Activated CD8-positive, alpha-beta memory T cell treated with anti-CD3 and anti-CD28 coated beads for 24 hours (primary cell): ENCODE measurements at regions not wholly inside any gene's neighbourhood (a gene's known extent, or its start where the extent isn't known, plus 50 kb on each side); places are given as distances from the start of the nearest gene placed in this dataset.
"Not testable (repeated sequence)": the region's sequence is repeated elsewhere in the genome, so short reads cannot be mapped to it uniquely, and the experiment has no call there.

ENCODE experiments used
- DNase-seq: peaks from one replicate; pipeline ENCODE4 v3.0.0-alpha.2; 2020

DNA sequence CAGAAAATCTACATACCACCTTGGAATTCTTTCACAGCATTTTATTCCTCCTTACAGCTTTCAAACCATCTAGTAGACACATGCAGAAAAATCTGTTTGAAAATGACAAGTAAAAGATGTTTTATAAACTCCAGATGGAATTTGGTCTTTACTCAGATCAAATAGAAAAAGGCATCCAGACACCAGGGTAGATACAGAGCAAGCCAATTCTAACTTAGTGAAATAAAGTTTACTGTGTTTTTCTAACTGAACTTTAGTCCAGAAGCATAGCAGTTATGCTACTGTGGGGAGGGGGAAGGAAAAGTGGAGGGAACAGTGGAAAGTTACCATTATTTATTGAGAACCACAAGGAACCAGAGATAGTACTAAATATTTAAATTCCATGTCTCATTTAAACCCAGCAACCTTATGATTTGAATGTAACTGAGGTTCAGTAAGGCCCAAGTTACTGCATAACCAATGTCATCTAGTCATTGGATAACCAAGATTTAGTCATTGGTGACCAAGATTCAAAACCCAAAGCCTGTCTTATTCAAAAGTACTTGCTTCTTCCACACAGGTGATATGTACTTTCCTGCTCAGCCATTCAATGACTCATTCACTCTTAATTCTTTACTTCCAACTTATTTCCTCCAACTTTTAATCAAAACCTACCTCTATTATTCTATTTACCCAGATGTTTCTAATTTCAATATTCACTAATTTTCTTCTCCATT is 57.7 kb downstream of the RAD51AP2 start:
- DNase-seq: no peak

DNA sequence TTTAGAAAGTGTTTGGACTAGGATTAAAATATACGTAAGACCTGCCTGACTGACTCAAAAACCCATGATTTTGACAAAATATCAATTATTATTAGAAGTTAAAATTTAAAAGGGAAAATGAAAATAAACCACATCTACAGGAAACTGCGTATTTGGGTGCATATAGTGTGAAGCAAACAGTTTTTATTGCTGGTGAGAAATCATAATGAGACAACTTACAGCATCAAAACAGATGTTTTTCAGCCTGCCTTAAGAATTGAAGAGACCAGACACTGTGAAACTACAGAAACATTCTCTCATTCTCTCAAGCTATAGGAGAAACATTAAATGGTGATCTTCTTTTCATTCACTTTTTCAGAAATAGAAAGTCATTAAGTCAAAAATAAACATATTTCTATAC is 62.9 kb downstream of the RAD51AP2 start:
- no peak for DNase-seq

DNA sequence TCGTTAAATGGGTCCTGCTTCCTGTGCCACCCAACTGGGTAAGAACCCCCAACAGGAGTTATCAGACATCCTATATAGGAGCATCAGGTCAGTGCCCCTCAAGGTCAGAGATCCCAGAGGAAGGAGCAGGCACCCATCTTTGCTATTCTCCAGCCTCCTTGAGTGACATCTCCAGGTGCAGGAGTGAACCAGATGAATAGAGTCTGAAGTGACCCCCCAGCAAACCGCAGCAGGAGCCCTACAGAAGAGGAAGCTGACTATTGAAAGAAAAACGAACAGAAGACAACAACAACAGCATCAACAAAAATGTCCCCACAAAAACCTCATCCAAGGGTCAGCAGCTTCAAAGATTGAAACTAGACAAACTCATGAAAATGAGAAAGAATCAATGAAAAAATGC is 72.0 kb downstream of the RAD51AP2 start:
- DNase-seq: not testable (repeated sequence)

DNA sequence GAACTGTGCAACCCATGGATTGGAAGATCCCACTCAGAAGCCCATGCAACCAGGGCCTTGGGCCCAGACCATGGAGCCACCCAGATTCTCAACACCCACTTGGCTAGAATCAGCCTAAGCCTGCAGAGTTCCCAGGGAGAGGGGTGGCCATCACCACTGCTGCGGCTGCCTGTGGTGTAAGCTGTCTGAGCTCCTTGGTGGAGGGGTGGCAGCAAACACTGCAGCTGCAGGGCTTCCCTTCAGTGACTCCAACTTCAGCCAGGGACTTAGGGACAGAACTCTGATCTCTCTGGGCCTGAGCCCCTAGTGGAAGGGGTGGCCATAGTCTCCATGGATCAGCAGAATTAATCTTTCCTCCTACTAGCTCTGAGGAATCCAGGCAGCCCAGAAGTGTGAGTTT is 72.5 kb downstream of the RAD51AP2 start:
- no peak for DNase-seq

DNA sequence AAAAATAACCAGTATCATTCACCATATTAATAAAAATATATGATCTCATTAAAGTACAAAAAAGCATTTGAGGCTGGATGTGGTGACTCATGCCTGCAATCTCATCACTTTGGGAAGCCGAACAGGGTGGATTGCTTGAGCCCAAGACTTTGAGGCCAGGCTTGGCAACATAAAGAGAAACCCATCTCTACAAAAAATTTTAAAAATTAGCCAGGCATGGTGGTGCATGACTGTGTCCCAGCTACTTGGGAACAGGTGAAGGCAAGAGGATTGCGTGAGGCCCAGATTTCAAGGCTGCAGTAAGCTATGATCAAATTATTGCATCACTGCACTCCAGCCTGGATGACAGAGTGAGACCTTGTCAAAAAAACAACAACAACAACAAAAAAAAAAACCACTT is 75.9 kb downstream of the RAD51AP2 start:
- no peak for DNase-seq

DNA sequence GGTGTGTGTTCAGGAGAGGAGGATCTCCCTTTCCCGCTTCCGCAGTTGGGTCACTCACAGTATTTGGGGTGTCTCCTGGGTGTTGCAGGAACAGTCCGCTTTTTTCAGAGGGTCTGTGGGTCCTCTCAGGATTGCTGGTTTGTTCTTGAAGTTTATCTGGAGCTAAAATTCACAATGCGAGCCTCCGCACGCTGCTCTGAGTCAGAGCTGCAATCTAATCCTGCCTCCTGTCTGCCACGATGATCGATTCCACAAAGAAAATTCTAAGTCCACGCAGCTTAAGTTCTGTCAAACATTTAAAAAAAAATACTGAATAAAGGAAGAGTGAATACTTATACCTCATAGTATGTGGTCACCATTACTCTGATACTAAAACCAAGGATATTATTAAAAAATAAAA is 76.5 kb downstream of the RAD51AP2 start:
- no peak for DNase-seq

DNA sequence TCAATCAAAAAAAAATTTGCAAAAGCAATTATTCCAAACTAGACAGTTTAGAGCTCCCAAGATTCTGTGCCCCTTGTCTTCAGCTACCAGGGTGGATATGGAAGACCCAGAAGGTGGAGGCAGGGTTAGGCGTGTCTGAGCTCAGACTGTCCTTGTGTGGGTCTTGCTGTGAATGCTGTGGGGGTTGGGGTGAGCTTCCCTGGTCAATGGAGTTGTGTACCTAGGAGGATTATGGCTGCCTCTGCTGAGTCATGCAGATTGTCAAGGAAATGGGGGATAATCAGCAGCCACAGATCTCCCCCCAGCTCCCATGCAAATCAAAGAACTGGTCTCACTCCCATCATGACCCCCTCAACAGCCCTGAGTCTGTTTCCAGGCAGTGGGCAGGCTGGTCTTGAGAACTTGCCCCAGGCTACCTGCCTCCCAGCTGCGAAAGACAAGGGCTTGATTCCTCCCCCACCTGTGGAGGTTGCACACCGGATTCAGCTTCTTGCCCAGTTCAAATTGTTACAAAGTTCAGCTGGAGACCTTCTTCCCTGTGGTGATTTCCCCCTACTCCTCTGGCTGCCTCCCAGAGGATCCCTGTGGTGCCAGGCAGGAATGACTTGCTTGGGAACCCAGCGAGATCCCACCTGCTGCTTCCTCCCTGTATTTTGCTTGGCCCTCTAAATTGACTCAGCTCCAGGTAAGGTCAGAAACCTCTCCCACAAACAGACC is 77.0 kb downstream of the RAD51AP2 start:
- no peak for DNase-seq

DNA sequence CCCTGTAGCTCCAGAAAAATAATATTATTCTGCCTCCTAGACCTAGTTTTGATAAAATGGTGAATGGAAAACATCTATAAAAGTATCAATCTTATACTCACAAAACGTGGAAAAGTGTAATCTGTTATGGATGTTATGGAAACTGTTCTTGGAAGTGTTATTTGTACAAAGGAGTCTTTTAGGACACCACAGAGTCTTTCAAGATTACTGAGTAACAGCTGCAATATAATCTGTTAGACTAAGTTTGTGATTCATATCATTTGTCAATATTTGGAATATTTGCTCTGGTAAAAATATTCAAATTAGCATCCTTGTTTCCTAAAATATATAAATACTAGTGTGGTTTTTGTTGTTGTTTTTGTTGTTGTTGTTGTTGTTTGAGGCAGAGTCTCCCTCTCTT is 87.9 kb downstream of the RAD51AP2 start:
- no peak for DNase-seq

DNA sequence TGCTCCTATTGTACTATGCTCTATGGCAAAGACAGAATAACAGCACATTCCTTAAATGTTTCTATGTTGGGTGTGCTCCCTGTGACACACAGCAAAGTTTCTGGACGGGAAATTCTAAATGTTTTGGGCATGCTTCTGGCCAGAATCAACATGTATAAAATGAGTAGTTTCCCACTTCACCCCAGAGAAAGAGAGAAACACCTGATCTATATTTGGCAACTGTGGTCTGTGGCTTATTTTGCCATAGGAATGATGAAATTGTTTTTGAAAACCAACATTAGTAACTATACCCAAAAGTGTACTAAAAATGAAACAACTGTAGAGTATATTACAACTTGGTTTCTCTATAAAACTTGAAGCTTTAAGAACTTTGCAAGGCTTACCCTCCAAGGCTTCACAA is 89.1 kb downstream of the RAD51AP2 start:
- no peak for DNase-seq

DNA sequence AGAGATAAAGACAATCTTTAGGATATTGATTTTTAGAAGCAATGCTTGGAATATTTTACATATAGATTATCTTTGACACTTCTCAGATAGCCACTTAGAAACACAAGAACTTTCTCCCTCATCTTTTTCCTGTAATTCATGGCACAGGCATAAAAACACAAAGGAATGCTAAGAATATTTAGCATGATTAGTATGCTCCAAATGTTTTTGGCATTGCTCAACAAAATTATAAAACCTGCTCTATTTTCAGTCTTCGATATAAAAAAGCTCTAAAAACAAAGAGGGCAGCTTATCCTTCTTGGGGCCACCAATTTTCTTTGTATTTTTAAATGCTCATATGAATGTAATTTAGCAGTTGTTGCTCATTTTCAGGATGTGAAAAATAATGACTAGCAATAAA is 90.8 kb downstream of the RAD51AP2 start:
- no peak for DNase-seq

DNA sequence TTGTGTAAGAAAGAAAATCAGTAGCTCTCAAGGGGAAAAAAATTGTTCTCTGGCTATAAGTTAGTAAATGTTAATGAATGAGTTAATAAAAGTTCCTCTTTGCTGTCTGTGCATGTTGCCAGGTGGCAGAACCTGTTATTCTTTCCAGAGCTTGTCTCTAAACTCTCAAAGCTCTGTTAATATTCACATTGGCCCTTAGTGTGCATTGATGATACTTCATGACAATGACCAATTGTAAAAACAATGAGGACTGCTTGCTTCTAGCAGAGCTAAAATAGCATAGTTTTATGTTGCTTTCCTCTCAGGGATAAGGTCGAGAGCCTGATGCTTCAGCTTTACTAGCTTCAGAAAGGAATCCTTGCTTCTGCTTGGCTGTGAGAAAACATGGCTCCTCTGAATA is 91.5 kb downstream of the RAD51AP2 start:
- DNase-seq: no peak

DNA sequence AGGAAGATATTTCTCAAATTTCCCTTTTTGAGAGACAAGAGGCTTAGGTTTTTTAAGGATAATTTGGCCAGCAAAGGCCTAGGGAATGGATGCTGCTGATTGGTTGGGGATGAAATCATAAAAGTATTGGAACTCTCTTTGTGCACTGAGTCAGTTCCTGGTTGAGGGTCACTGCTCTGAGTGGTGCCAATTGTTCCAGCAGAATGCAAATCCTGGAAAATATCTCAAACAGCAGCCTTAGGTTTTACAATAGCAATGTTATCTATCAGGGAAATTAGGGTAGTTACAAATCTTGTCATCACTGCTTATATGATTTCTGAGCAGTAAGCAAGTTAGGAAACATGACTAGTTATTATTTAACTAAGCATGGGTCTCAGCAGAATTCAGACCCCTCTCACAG is 96.2 kb downstream of the RAD51AP2 start:
- DNase-seq: no peak

DNA sequence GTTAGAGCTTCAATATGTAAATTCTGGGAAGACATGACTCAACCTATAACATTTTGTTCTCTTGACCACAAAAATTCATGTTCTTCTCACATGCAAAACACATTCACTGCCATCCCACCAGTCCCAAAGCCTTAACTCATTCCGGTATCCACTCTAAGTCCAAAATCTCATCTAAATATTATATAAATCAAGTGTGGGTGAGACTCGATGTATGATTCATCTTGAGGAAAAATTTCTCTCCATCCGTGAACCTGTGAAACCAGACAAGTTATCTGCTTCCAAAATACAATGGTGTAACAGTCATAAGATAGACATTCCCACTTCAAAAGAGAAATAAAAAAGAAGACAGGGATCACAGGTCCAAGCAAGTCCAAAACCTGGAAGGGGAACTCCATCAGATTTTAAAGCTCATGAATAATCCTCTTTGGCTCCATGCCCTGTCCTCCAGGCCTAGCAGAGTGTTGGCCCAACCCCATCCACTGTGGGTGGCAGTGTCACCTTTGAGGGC is 101.3 kb downstream of the RAD51AP2 start:
- no peak for DNase-seq

DNA sequence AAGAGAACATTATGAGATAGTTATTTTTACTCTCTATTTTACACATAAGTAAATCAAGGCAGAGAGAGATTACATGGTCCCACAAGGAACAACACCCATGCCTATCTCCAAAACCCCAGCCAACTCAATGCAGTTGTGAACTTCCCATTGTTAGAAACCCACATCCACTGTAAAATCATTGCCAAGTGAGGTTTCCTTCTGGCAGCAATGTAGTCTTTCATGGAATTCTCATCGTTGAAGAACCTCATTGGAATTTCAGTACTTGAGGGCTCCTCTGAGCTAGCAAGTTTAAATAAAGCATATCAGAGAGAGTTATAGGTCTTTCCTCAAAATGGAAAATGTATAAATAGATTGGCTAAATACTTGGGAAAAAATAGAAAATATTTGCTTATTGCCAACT is 105.2 kb downstream of the RAD51AP2 start:
- no peak for DNase-seq

DNA sequence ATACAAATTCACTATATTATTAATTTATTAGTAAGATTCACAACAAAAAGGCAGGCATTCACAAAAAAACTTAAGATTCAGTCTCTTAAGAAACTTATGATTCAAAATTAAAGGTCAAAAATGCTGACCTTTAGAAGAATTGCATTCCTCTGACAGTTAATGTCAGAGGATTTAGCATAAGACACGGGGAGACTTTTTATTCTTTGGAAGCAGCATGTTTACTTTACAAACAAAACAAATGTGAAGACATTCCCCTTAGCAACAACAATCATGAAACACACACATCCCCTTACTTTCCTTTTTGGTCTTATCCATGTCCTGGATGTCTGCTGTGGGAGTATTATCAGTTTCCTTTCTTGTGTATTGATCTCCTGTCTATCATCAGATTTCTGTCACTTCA is 117.1 kb downstream of the RAD51AP2 start:
- DNase-seq: no peak

DNA sequence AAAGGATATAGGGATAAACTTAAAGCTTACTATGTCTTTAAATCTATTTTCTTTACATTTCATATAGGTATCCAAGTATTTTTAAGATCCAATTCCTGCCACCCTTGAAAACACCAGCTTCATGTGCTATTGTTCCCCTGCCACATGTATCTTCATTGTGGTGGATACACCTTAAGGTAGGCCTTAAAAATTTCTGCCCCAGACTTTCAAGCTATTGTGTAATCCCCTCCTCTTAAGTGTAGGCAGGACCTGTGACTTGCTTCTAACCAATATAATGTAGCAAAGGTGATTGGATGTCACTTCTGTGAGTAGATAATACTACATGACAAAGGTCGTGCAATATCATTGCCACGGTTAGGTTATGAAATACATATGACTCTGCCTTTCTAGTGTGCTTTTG is 119.5 kb downstream of the RAD51AP2 start:
- no peak for DNase-seq

DNA sequence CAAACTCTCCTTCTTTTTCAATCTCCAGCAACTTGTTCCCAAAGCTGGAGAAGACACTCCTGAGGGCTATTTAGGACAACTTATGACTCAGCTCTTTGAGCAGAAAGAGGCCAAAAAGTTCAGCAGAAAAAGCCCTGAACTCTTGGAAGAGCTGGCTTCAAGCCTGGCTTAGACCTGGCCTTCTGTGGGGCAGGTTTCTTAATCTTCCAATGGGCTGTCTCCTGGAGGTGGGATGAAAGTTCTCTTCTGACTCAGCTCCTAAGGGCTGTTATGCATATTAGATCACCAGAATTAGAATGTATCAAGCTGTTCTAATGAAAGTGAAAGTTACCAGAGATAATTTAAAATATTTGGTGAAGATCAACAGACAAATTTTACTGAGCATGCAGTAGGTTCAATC is 129.4 kb downstream of the RAD51AP2 start:
- no peak for DNase-seq

DNA sequence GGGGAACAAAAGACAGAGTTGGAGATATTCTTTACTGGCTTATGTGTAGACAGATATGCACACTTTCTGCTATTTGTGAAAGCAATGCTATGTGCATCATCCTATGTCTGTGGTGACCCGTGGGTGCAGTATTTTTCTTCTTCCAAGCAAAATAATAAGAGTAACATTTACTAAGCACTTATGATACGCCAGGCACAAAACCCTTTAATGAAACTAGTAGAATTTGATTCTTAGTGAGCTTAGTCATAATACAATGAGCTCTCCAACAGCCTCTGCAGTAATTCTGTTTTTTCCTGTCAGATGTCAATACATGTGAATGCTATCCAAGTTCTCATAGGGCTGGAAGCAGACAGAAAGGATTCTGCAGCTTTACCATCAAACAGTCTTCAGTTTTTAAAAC is 130.6 kb downstream of the RAD51AP2 start:
- DNase-seq: no peak

DNA sequence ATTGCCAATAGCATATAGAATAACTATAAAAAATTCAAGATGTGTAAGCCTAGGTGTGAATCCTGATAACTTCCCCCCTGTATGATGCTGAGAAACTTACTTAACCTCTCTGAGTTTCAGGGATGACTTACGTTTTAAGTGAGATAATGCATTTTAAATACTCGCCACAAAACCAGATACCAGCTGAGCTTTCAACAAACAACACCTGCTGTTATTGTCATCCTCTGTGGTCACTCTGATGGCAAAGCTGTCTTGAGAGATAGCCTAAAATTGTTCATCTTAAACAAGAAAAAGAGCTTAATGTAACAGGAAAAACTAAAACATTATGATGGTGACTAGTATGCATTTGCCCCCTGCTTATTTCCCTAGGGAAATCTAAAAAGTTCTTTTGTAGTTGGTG is 131.5 kb downstream of the RAD51AP2 start:
- DNase-seq: no peak

DNA sequence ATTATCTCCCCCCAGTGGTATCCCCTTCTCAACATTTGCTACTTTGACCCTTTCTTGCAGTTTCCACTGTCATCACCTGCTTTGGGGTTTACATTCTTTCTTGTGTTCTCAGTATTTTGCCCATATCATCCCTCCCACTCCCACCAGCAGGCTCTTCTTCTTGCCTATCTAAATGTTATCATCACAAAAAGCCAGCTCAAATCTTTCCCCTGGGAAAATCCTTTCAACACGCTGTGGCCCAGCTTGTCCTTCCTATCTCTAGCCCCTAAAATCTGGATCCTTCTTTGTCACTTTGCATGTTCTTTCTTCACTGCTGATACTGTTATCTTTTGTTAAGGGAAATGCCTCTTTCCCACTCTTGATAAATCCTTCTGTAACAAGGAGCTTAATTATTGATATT is 138.2 kb downstream of the RAD51AP2 start:
- no peak for DNase-seq

DNA sequence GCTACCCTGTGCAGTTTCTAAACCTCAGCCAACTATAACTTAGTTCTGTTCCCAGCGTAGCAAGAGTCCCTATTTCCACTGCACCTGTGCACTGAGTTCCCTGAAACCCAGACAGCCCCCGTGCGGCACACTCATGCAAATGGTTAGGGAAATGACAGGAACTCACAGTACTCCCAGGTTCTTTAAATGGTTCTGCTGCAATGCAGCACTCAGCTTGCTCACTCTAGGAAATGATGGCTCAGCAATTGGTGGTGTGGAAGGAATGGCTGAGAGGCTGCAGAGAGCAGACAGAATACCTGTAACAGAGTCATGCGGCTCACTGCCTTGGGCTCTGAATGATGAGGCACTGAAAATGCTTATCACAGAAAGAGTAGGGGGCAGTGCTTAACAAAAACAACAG is 143.0 kb downstream of the RAD51AP2 start:
- DNase-seq: no peak

DNA sequence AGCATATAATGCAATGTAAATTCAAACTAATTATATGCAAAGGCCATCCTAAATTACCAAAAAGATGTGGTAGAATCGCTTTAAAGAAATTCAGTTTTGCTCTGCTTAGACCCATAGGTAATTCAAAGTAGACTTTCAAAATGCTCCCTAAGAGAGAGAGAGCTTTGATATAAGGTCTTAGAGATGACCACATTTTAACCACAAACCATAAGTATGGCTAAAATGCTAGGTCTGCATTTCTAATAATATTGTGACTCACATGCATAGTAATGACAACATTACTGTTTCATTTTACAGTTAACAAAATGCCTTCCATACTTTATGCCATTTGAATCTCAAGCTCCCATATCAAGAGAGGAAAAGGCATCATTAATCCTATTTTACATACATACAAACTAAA is 144.5 kb downstream of the RAD51AP2 start:
- DNase-seq: no peak

DNA sequence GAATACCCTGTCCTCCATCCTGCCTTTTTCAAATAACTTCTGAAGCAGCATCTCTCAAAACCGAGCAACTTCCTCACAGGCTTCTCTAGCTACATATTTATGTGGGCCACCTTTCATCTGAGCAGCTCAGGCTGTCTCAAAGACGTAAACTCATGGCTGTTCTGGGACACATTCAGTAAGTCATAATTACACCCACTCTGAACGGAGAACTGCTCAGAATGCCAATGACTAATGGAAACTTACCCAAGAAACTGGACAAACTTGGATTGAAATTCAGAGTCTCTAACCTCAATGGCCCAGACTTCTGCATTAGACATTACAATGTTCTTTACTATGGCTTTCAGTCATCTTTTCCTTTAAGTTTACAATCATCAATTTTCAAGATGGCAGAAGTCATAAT is 145.2 kb downstream of the RAD51AP2 start:
- DNase-seq: no peak

DNA sequence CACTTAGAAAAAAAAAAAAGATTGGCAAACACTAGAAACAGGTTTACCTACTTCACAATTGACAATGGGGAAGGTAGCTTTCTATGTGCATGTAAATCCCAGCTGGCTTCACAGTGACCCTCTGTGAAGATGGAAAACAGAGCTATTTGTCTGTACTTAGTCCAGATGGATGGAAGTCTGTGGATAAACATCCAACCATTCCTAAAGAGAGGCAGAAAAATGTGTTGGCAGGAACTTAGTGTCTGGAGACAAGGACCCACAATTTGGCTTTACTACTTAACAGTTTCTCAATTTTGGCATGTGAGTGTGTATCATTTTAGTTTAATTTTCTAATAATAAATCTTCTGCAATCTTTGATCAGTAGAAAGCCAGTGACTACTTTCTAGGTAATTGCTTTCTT is 154.4 kb downstream of the RAD51AP2 start:
- DNase-seq: no peak

DNA sequence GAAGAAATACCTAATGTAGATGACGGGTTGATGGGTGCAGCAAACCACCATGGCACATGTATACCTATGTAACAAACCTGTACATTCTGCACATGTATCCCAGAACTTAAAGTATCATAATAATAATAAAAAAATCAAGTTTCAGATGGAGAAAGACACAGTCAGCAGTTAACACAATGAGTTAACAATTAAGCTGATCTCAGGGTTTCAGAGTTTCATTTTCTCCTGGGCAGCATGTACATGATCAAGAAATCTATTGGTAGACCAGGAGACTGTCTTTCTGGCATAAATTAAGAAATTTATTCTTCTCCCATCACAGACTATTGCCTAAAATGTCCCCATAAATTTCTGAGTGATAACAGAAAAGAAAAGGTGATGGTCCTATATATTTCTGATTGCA is 155.3 kb downstream of the RAD51AP2 start:
- no peak for DNase-seq
